H9 (cell line): ENCODE measurements at regions not wholly inside any gene's neighbourhood (a gene's known extent, or its start where the extent isn't known, plus 50 kb on each side); places are given as distances from the start of the nearest gene placed in this dataset.

Experiments
- DNase-seq: peaks from one replicate; pipeline ENCODE4 v3.0.0-alpha.2; 2017
- H2AFZ ChIP-seq: one replicate; pipeline ENCODE4 v1.6.1; 2013; ENCODE audit warnings: mild to moderate bottlenecking, low read length, control low read depth, moderate library complexity
- H2AK5ac ChIP-seq: 2 replicates; pipeline ENCODE4 v1.6.1; 2013; ENCODE audit warnings: low read length, control low read depth, mixed read lengths; ENCODE audit not compliant: insufficient read length
- H2BK120ac ChIP-seq: one replicate; pipeline ENCODE4 v1.6.1; 2013; ENCODE audit warnings: low read depth, mild to moderate bottlenecking, low read length, control low read depth, inconsistent platforms; ENCODE audit not compliant: poor library complexity, severe bottlenecking
- H2BK12ac ChIP-seq: 2 replicates; pipeline ENCODE4 v1.6.1; 2013; ENCODE audit warnings: low read length, control low read depth, mixed read lengths, low read depth; ENCODE audit not compliant: insufficient read length
- H2BK15ac ChIP-seq: 2 replicates; pipeline ENCODE4 v1.6.1; 2013; ENCODE audit warnings: low read depth, low read length, control low read depth
- H2BK20ac ChIP-seq: one replicate; pipeline ENCODE4 v1.6.1; 2013; ENCODE audit warnings: low read depth, mild to moderate bottlenecking, low read length, control low read depth, inconsistent platforms; ENCODE audit not compliant: poor library complexity, severe bottlenecking
- H2BK5ac ChIP-seq: 2 replicates; pipeline ENCODE4 v1.6.1; 2013; ENCODE audit warnings: low read length, control low read depth, mixed read lengths; ENCODE audit not compliant: insufficient read length
- H3K14ac ChIP-seq: 2 replicates; pipeline ENCODE4 v1.6.1; 2013; ENCODE audit warnings: low read length, control low read depth; ENCODE audit not compliant: insufficient read depth
- H3K18ac ChIP-seq: 2 replicates; pipeline ENCODE4 v1.6.1; 2013; ENCODE audit warnings: low read depth, mild to moderate bottlenecking, mixed read lengths, low read length, control low read depth; ENCODE audit not compliant: insufficient read length
- H3K23ac ChIP-seq: 2 replicates; pipeline ENCODE4 v1.6.1; 2013; ENCODE audit warnings: low read length, control low read depth, mixed read lengths, low read depth; ENCODE audit not compliant: insufficient read length
- H3K23me2 ChIP-seq: 2 replicates; pipeline ENCODE4 v1.6.1; 2013; ENCODE audit warnings: low read depth, mild to moderate bottlenecking, mixed read lengths, low read length, control low read depth; ENCODE audit not compliant: insufficient read length, poor library complexity, severe bottlenecking
- H3K27ac ChIP-seq: 2 replicates; pipeline ENCODE4 v1.5.1; 2013; ENCODE audit warnings: low read length, control low read depth, mixed read lengths, low read depth; ENCODE audit not compliant: insufficient read length
- H3K27me3 ChIP-seq: 2 replicates; pipeline ENCODE4 v1.6.1; 2013; ENCODE audit warnings: low read length, control low read depth, inconsistent platforms; ENCODE audit not compliant: insufficient read depth
- H3K4ac ChIP-seq: 2 replicates; pipeline ENCODE4 v1.6.1; 2013; ENCODE audit warnings: low read depth, mild to moderate bottlenecking, control low read depth, inconsistent platforms, low read length, moderate library complexity
- H3K4me1 ChIP-seq: 2 replicates; pipeline ENCODE4 v1.6.1; 2013; ENCODE audit warnings: low read length, control low read depth, inconsistent platforms; ENCODE audit not compliant: insufficient read depth
- H3K4me2 ChIP-seq: 2 replicates; pipeline ENCODE4 v1.6.1; 2013; ENCODE audit warnings: low read length, control low read depth, mixed read lengths; ENCODE audit not compliant: insufficient read length, insufficient read depth
- H3K56ac ChIP-seq: 2 replicates; pipeline ENCODE4 v1.6.1; 2013; ENCODE audit warnings: low read depth, mild to moderate bottlenecking, mixed read lengths, low read length, control low read depth; ENCODE audit not compliant: insufficient read length
- H3K79me1 ChIP-seq: 2 replicates; pipeline ENCODE4 v1.6.1; 2013; ENCODE audit warnings: low read depth, mild to moderate bottlenecking, moderate library complexity, low read length, control low read depth, inconsistent platforms; ENCODE audit not compliant: insufficient read depth, poor library complexity, severe bottlenecking
- H3K79me2 ChIP-seq: 2 replicates; pipeline ENCODE4 v1.6.1; 2013; ENCODE audit warnings: low read length, control low read depth, inconsistent platforms; ENCODE audit not compliant: insufficient read depth
- H3K9ac ChIP-seq: 2 replicates; pipeline ENCODE4 v1.6.1; 2013; ENCODE audit warnings: low read length, control low read depth, mixed read lengths; ENCODE audit not compliant: insufficient read length; ENCODE audit errors: extremely low read depth
- H3K9me3 ChIP-seq: one replicate; pipeline ENCODE4 v1.6.1; 2013; ENCODE audit warnings: low read depth, low read length, inconsistent platforms; ENCODE audit not compliant: control insufficient read depth
- H3T11ph ChIP-seq: one replicate; pipeline ENCODE4 v1.6.1; 2013; ENCODE audit warnings: mild to moderate bottlenecking, low read length, control low read depth, inconsistent platforms
- H4K20me1 ChIP-seq: one replicate; pipeline ENCODE4 v1.6.1; 2013; ENCODE audit not compliant: control insufficient read depth, insufficient read length, insufficient read depth
- H4K5ac ChIP-seq: 2 replicates; pipeline ENCODE4 v1.6.1; 2013; ENCODE audit warnings: low read depth, mild to moderate bottlenecking, mixed read lengths, low read length, control low read depth; ENCODE audit not compliant: insufficient read length
- H4K8ac ChIP-seq: replicated peaks from 2 replicates; pipeline ENCODE4 v1.6.1; 2013; ENCODE audit warnings: low read length, control low read depth, mixed read lengths, low read depth; ENCODE audit not compliant: insufficient read length
- H4K91ac ChIP-seq: 2 replicates; pipeline ENCODE4 v1.6.1; 2013; ENCODE audit warnings: low read depth, mild to moderate bottlenecking, moderate library complexity, mixed read lengths, low read length, control low read depth; ENCODE audit not compliant: insufficient read length
- H3K27ac Mint-ChIP-seq, 3 experiments: 2 replicates in 2 of 3; 3 replicates in 1 of 3; pipeline ENCODE4 v1.8.0; 2020 to 2021; ENCODE audit warnings: mixed read lengths in 3 of 3, mild to moderate bottlenecking in 1 of 3, moderate library complexity in 1 of 3
- H3K27me3 Mint-ChIP-seq: 2 replicates; pipeline ENCODE4 v1.8.0; 2021; ENCODE audit warnings: low read depth, mild to moderate bottlenecking, moderate library complexity, mixed read lengths
- H3K36me3 Mint-ChIP-seq, 3 experiments: 2 replicates in 2 of 3; 3 replicates in 1 of 3; pipeline ENCODE4 v1.8.0; 2020 to 2021; ENCODE audit warnings: low read depth in 3 of 3, mixed read lengths in 3 of 3; ENCODE audit not compliant: insufficient read depth in 1 of 3
- H3K4me1 Mint-ChIP-seq, 2 experiments: 2 replicates each; pipeline ENCODE4 v1.8.0; 2020; ENCODE audit warnings: mixed read lengths in 2 of 2
- H3K4me3 Mint-ChIP-seq, 2 experiments: 2 replicates in 1 of 2; 3 replicates in 1 of 2; pipeline ENCODE4 v1.8.0; 2020 to 2021; ENCODE audit warnings: mild to moderate bottlenecking in 2 of 2, mixed read lengths in 2 of 2, moderate library complexity in 1 of 2
- H3K9me3 Mint-ChIP-seq, 2 experiments: 2 replicates in 1 of 2; 3 replicates in 1 of 2; pipeline ENCODE4 v1.8.0; 2020; ENCODE audit warnings: mild to moderate bottlenecking in 2 of 2, mixed read lengths in 2 of 2, moderate library complexity in 1 of 2
- WGBS: extraction: QIAGEN DNeasy Blood & Tissue Kit; methylation state at CpG from one replicate; pipeline ENCODE4 v1.1.7; 2013; ENCODE audit warnings: missing lambda C conversion rate, low lambda C conversion rate, mixed read lengths; ENCODE audit not compliant: insufficient read length; ENCODE audit errors: extremely low coverage; 5-methylcytosine and 5-hydroxymethylcytosine counted together
- TF ChIP-seq, protein P1 (sequence below): fragments of 200-600 bp; sonication (generic); conservative IDR thresholded peaks from 3 replicates; pipeline ENCODE4 v1.8.0; 2021; ENCODE audit warnings: antibody characterized with exemption, mild to moderate bottlenecking

DNA sequence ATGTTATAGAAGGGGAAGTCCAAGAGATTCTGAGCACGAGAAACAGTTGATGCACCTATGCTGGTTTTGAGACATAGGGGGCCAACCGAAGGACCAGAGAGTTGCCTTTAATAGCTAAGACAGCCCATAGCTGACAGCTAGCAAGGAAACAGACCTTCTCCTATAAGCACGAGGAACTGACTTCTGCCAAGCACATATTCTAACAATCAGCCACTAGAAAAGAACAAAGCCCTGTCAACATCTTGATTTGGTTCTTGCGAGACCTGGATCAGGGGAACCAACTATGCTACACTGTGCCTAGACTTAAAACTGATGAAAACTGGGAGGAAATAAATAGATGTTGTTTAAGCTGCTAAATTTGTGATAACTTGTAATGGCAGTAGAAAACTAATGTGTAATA lies 785.6 kb downstream of the TMTC2 start:
- no peaks in the 10 kb centered on the region for H3K27me3 ChIP-seq
- H2BK12ac ChIP-seq, result no peak overlapping the region

More for the DNA sequence above, 785.6 kb downstream of the TMTC2 start:
- Mint-ChIP-seq H3K27me3 (no peaks in the 10 kb centered on the region), H3K4me3 (no peak overlapping the region), H3K36me3 (no peaks in the 10 kb centered on the region), H3K4me1 (peaks cover 19 to 21% of the 10 kb centered on the region in 2 experiments), H3K9me3 (no peaks in the 10 kb centered on the region), H3K27ac (no peak overlapping the region)
- Histone ChIP-seq H4K20me1 (no peaks in the 10 kb centered on the region), H3K14ac (no peak overlapping the region), H4K8ac (no peak overlapping the region), H4K91ac (no peak overlapping the region), H3K23ac (no peak overlapping the region), H3K56ac (no peak overlapping the region), H4K5ac (no peak overlapping the region), H3T11ph (no peak overlapping the region), H3K27ac (no peak overlapping the region), H2BK15ac (no peak overlapping the region), H2BK120ac (no peak overlapping the region), H3K4me1 (no peaks in the 10 kb centered on the region; the same call in 1 of the 2 replicates), H2BK20ac (no peak overlapping the region), H3K9me3 (no peaks in the 10 kb centered on the region), H3K23me2 (no peaks in the 10 kb centered on the region), H3K79me1 (no peaks in the 10 kb centered on the region), H3K4me2 (no peak overlapping the region), H3K9ac (no peak overlapping the region), H2AK5ac (no peak overlapping the region), H3K79me2 (no peaks in the 10 kb centered on the region), H3K4ac (no peak overlapping the region), H3K18ac (no peak overlapping the region), H2AFZ (no peak overlapping the region), H2BK5ac (no peak overlapping the region)
- WGBS, result no CpG with 5 or more reads among the region's 4 CpGs
- no peak for DNase-seq
- TF ChIP-seq, protein P1, sequence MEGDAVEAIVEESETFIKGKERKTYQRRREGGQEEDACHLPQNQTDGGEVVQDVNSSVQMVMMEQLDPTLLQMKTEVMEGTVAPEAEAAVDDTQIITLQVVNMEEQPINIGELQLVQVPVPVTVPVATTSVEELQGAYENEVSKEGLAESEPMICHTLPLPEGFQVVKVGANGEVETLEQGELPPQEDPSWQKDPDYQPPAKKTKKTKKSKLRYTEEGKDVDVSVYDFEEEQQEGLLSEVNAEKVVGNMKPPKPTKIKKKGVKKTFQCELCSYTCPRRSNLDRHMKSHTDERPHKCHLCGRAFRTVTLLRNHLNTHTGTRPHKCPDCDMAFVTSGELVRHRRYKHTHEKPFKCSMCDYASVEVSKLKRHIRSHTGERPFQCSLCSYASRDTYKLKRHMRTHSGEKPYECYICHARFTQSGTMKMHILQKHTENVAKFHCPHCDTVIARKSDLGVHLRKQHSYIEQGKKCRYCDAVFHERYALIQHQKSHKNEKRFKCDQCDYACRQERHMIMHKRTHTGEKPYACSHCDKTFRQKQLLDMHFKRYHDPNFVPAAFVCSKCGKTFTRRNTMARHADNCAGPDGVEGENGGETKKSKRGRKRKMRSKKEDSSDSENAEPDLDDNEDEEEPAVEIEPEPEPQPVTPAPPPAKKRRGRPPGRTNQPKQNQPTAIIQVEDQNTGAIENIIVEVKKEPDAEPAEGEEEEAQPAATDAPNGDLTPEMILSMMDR, result no peak
